ENCODE measurements at regions not wholly inside any gene's neighbourhood (a gene's known extent, or its start where the extent isn't known, plus 50 kb on each side); places are given as distances from the start of the nearest gene placed in this dataset.
"Not testable (repeated sequence)": the region's sequence is repeated elsewhere in the genome, so short reads cannot be mapped to it uniquely, and the experiment has no call there.

- TF ChIP-seq CTCF (IDR thresholded peaks at IDR 0.05; ENCODE audit: low read depth, low read length); EZH2phosphoT487 (IDR thresholded peaks at IDR 0.05; ENCODE audit: low read depth): not testable (repeated sequence)
Measured at GRCh38 chr7:76709703-76710102, 82.6 kb upstream of the POMZP3 start.
